NB4 (cell line): ENCODE measurements at regions not wholly inside any gene's neighbourhood (a gene's known extent, or its start where the extent isn't known, plus 50 kb on each side); places are given as distances from the start of the nearest gene placed in this dataset.

Experiments used
- CTCF ChIP-seq: IDR thresholded peaks from one replicate; pipeline ENCODE4 v1.5.1; 2012; ENCODE audit warnings: low read depth, low read length
- MAX ChIP-seq: IDR thresholded peaks from 2 replicates; pipeline ENCODE4 v1.6.1; 2011; ENCODE audit warnings: low read depth, low read length
- MYC ChIP-seq: IDR thresholded peaks from 2 replicates; pipeline ENCODE4 v1.6.1; 2011; ENCODE audit warnings: low read depth, low read length
- POLR2A ChIP-seq: IDR thresholded peaks from 2 replicates; pipeline ENCODE4 v1.6.1; 2011; ENCODE audit warnings: mild to moderate bottlenecking; ENCODE audit not compliant: insufficient read length; ENCODE audit errors: extremely low read depth

- no peak for TF ChIP-seq MAX
- TF ChIP-seq MYC: no peak
- no peak for TF ChIP-seq CTCF
- no peak for TF ChIP-seq POLR2A
Observed at GRCh38 chr1:47684518-47684917, 246.7 kb downstream of the FOXD2 start.
